GM12892 (cell line): ENCODE measurements at regions not wholly inside any gene's neighbourhood (a gene's known extent, or its start where the extent isn't known, plus 50 kb on each side); places are given as distances from the start of the nearest gene placed in this dataset.

ENCODE experiments used
- POLR2A ChIP-seq: IDR thresholded peaks from 2 replicates; pipeline ENCODE4 v1.6.1; 2011; ENCODE audit warnings: low read depth, low read length, control low read depth
- POLR2AphosphoS5 ChIP-seq: IDR thresholded peaks from 2 replicates; pipeline ENCODE4 v1.6.1; 2011; ENCODE audit warnings: low read depth, low read length, control low read depth
- TAF1 ChIP-seq: IDR thresholded peaks from 2 replicates; pipeline ENCODE4 v1.6.1; 2011; ENCODE audit warnings: low read depth, mild to moderate bottlenecking, control low read depth, low read length, borderline replicate concordance

DNA sequence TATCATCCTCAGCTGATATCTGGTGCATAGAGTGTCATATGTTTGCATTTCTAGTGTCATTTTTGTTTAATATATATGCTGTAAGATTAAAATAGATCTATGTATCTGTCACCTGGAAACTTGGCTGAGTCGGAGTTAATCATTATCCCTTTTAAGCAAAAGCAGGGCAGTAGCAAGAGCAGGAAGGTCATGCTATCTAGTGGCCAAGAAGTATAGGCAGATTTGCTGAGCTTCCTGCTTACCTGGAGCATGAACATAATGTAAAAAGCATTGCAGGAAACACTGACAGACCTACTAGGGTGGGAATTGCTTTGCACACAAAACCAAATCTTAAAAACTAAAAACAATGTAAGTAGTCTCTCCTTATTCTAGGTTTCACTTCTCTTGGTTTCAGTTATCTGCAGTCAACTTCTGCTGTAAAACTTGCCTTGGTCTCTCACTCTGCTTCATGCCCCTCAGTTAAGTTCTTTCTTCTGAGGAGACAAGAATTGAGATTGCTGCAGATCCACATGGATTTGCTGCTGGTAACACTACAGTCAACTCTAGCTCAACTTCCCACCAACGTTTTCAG, 295.3 kb downstream of the CDH7 start:
- TF ChIP-seq POLR2A (no peak), POLR2AphosphoS5 (no peak), TAF1 (no peak)
